Muscle of leg (tissue), 3 donors: ENCODE measurements at regions not wholly inside any gene's neighbourhood (a gene's known extent, or its start where the extent isn't known, plus 50 kb on each side); places are given as distances from the start of the nearest gene placed in this dataset.
"Not testable (repeated sequence)": the region's sequence is repeated elsewhere in the genome, so short reads cannot be mapped to it uniquely, and the experiment has no call there.

Experiments used
- DNase-seq: peaks from one replicate; pipeline ENCODE4 v3.0.0; 2013
- H3K27ac ChIP-seq: one replicate; pipeline ENCODE4 v1.5.1; 2013; ENCODE audit warnings: mild to moderate bottlenecking, low read length, control low read depth
- H3K27me3 ChIP-seq: one replicate; pipeline ENCODE4 v1.6.1; 2013; ENCODE audit warnings: low read length; ENCODE audit not compliant: control insufficient read depth, insufficient read depth
- H3K36me3 ChIP-seq: one replicate; pipeline ENCODE4 v1.6.1; 2013; ENCODE audit warnings: low read length; ENCODE audit not compliant: control insufficient read depth, insufficient read depth
- H3K4me1 ChIP-seq: one replicate; pipeline ENCODE4 v1.6.1; 2013; ENCODE audit warnings: low read length; ENCODE audit not compliant: control insufficient read depth, insufficient read depth
- H3K4me3 ChIP-seq: one replicate; pipeline ENCODE4 v1.5.1; 2013; ENCODE audit warnings: low read length, control low read depth
- H3K9me3 ChIP-seq: replicated peaks from 2 replicates; pipeline ENCODE4 v1.6.1; 2013; ENCODE audit warnings: low read depth, low read length; ENCODE audit not compliant: control insufficient read depth
- WGBS: methylation state at CpG from one replicate; pipeline ENCODE4 v1.1.5; 2013; ENCODE audit warnings: missing lambda C conversion rate; ENCODE audit not compliant: insufficient coverage; 5-methylcytosine and 5-hydroxymethylcytosine counted together

DNA sequence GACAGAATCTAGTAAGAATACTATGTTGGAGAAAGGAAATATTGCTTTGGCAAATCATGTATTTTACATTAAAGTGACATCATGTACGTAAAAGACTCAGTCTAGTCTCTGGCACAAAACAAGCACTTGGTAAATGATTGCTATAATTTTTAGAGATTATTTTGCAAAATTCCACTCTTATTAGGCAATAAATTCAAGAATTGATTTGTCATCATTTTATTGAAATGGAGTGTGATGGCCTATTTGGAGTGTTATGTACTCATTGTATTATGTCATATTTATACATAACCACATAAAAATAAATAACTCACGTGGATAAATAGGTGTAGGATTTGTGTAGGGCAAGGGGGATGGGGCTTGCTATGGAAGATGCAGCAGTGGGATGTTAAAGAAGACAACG lies 70.0 kb upstream of the FYN start:
- H3K4me3 ChIP-seq, result no peak overlapping the region
- no peaks in the 10 kb centered on the region for H3K27me3 ChIP-seq
- DNase-seq, result no peak
- H3K27ac ChIP-seq, result no peak overlapping the region
- no peaks in the 10 kb centered on the region for H3K4me1 ChIP-seq
- H3K36me3 ChIP-seq, result no peaks in the 10 kb centered on the region
- peaks cover 7% of the 10 kb centered on the region for H3K9me3 ChIP-seq
- no CpG with 5 or more reads among the region's 3 CpGs for WGBS

DNA sequence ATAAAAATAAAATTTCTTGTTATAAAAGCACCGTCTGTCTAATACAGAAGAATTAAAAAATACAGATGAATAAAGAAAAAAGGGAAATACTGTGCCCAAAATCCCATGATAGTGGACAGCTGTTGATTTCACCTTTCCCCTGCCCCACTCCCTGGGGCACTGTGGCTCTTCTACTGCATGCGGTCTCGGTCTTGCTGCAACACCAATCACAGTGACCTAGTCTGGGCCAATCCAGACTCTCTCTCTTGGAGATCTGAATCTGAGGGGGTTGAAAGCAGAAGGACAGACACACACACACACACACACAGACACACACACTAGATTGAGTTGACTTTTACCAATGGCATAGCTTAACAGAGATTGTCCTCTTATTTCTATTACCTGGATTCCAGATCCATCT lies 70.5 kb upstream of the FYN start:
- no peaks in the 10 kb centered on the region for H3K27me3 ChIP-seq
- H3K9me3 ChIP-seq, result peaks cover 3% of the 10 kb centered on the region
- DNase-seq, result no peak
- no CpG with 5 or more reads among the region's 3 CpGs for WGBS
- H3K4me3 ChIP-seq, result no peak overlapping the region
- H3K36me3 ChIP-seq, result no peaks in the 10 kb centered on the region
- H3K4me1 ChIP-seq, result no peaks in the 10 kb centered on the region
- no peak overlapping the region for H3K27ac ChIP-seq

GRCh38 chr6:111944541-111944940 lies 71.3 kb upstream of the FYN start:
- no peak overlapping the region for H3K27ac ChIP-seq
- H3K4me3 ChIP-seq, result no peak overlapping the region
- H3K9me3 ChIP-seq, result peaks cover 3% of the 10 kb centered on the region
- WGBS, result no CpG with 5 or more reads among the region's 2 CpGs
- peaks cover 2% of the 10 kb centered on the region for H3K4me1 ChIP-seq
- H3K27me3 ChIP-seq, result no peaks in the 10 kb centered on the region
- DNase-seq, result no peak
- no peaks in the 10 kb centered on the region for H3K36me3 ChIP-seq

- Histone ChIP-seq H3K4me3 (no peak overlapping the region), H3K4me1 (peaks cover 25% of the 10 kb centered on the region), H3K36me3 (no peaks in the 10 kb centered on the region), H3K27ac (no peak overlapping the region), H3K27me3 (no peaks in the 10 kb centered on the region), H3K9me3 (no peaks in the 10 kb centered on the region)
- 92% methylated on average over 3 of the region's 3 CpGs for WGBS
- DNase-seq, result no peak
Observed at GRCh38 chr6:111949546-111949945, 76.3 kb upstream of the FYN start.

DNA sequence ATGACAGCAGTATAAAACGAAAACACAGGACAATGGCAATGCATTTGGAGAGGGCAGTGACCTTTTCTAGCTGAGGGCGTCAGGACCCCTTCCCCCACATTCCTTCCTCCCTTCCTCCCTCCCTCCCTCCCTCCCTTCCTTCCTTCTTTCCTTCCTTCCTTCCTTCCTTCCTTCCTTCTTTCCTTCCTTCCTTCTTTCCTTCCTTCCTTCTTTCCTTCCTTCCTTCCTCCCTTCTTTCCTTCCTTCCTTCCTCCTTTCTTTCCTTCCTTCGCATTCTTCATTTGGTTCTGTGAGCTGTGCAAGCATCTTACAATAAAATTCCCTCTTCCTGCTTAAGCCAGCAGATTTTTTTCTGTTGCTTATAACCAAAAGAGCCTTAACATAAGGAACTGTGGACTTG lies 76.7 kb upstream of the FYN start:
- H3K27me3 ChIP-seq, H3K4me3 ChIP-seq, DNase-seq, H3K9me3 ChIP-seq, H3K36me3 ChIP-seq: not testable (repeated sequence)
- Histone ChIP-seq H3K27ac (peak overlapping the region; percentile 11), H3K4me1 (peaks cover 25% of the 10 kb centered on the region)
- WGBS, result 75% methylated on average over 2 of the region's 3 CpGs

DNA sequence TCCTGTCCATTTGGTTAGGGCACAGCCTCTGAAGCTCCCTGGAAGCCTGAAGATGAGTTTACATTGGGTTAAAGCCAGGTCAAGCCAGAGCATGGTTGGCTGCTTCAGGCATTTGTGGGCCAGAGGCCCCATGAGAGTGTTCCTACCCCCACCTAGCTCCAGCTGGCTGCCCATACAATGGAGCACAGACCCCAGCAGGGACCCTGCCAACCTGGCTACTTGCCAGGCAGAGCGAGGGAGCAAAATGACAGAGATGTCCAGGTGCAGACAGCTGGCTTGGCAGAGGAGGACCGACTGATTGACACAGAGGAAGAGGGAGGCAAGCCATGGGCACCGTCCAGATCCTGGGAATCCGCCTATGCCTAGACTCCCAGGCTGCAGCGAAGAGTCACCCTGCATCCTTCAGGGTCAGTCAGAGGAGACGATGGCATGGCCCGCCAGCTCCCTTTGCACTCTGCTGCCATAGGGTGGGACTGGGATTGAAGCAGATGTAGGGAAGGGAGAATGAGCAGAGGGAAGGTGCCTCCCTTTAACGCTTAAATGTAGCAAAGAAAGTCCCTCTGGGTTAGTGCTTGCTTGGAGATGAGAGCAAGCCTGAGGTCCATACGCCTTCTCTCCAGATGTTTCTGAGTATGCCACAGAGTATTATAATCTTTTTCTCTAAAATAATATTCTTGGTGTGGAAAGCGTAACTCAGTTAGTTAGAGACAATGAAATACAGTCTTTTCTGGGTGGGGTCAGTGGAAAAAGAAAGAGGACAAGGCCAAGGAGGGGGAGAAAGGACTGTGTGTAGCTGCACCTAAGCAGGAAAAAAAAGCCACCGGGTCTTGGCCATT lies 77.6 kb upstream of the FYN start:
- no peaks in the 10 kb centered on the region for H3K9me3 ChIP-seq
- DNase-seq, result peak; percentile 89
- no peaks in the 10 kb centered on the region for H3K36me3 ChIP-seq
- peak overlapping the region; percentile 73 for H3K27ac ChIP-seq
- H3K4me3 ChIP-seq, result no peak overlapping the region
- no peaks in the 10 kb centered on the region for H3K27me3 ChIP-seq
- peaks cover 25% of the 10 kb centered on the region for H3K4me1 ChIP-seq
- 57% methylated on average over 6 of the region's 11 CpGs for WGBS

DNA sequence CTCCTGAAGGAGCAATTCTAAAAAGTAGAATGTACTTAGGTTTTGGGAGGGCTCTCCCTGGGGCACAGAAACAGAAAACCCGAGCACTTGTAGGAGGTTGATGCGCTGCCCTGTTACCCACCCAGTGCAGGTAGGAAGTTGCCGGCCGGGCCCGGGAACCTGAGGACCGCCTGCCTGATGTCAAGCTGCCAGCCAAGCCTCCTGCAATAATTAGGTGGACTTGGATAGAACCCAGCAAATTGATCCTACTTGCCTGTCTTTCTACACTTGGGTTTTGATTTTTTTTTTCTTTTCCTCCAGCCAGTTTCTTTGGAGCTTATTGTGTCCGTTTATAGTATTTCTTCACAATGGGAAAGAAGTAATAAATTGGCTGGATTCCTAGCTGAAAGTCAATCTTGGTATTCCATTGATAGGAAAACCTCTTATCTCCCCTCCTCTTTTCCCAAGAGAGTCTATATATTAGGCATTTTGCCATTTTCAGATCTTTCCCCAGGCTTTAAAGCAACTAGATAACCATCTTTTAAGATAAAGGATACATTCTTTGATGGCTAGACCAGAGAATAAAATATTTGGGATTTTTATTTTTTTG lies 78.3 kb upstream of the FYN start:
- Histone ChIP-seq H3K4me1 (peaks cover 25% of the 10 kb centered on the region), H3K27ac (peak overlapping the region; percentile 73), H3K36me3 (no peaks in the 10 kb centered on the region), H3K4me3 (no peak overlapping the region), H3K9me3 (no peaks in the 10 kb centered on the region), H3K27me3 (no peaks in the 10 kb centered on the region)
- DNase-seq, result peak; percentile 40
- 55% methylated on average over 5 of the region's 7 CpGs for WGBS

DNA sequence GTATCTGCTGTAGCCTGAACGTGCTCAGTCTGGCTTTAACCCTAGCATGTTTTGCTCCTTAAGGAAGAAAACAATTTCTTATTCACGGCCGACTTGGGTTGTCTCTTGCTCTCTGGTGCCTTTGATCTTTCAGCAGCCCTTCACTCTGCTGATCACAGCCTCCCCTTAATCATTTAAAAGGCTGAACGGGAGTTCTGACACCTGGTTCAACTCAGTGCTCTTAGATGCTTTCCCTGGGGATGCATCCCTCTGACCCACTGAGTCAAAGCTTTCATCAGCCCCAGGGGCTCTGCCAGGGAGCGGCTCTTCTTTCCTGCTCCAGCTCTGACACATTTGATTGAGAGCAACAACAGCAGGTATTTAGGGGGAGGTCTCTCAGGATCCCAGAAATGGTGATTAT lies 79.0 kb upstream of the FYN start:
- Histone ChIP-seq H3K36me3 (no peaks in the 10 kb centered on the region), H3K4me1 (peaks cover 25% of the 10 kb centered on the region), H3K4me3 (no peak overlapping the region), H3K27me3 (no peaks in the 10 kb centered on the region), H3K9me3 (no peaks in the 10 kb centered on the region), H3K27ac (peak overlapping the region; percentile 42)
- peak; percentile 22 for DNase-seq
- WGBS, result 13% methylated on average over 4 of the region's 5 CpGs

- peak; percentile 91 for DNase-seq
- Histone ChIP-seq H3K27me3 (peaks cover 2% of the 10 kb centered on the region), H3K4me1 (peaks cover 28% of the 10 kb centered on the region), H3K36me3 (no peaks in the 10 kb centered on the region), H3K4me3 (no peak overlapping the region), H3K9me3 (no peaks in the 10 kb centered on the region), H3K27ac (peak overlapping the region; percentile 52)
- WGBS, result no CpG with 5 or more reads among the region's 4 CpGs
Observed at GRCh38 chr6:111952821-111953540, 79.7 kb upstream of the FYN start.

DNA sequence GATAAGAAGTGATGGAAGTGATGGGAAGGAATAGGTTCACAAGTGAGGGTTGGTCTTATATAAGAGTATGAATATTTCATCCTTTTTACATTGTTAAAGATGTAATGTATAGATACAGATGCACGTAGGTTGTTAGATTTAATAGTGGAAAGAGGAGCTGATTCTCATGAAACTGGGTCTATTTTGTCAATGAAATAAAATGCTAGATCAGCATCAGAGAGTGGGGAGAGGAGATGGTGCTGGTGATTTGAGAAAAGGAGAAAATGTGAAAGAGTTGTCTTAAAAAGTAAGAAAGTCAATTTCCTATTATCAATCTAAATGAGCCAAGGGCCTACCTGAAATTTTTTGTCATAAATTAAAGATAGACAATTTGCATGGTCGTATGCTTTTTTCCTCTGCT lies 82.8 kb upstream of the FYN start:
- H3K36me3 ChIP-seq, result no peaks in the 10 kb centered on the region
- H3K4me1 ChIP-seq, result peaks cover 19% of the 10 kb centered on the region
- DNase-seq, result no peak
- H3K4me3 ChIP-seq, result no peak overlapping the region
- no peaks in the 10 kb centered on the region for H3K9me3 ChIP-seq
- WGBS, result no CpG with 5 or more reads among the region's 2 CpGs
- no peak overlapping the region for H3K27ac ChIP-seq
- peaks cover 2% of the 10 kb centered on the region for H3K27me3 ChIP-seq
